ENCODE measurements at regions not wholly inside any gene's neighbourhood (a gene's known extent, or its start where the extent isn't known, plus 50 kb on each side); places are given as distances from the start of the nearest gene placed in this dataset.

DNA sequence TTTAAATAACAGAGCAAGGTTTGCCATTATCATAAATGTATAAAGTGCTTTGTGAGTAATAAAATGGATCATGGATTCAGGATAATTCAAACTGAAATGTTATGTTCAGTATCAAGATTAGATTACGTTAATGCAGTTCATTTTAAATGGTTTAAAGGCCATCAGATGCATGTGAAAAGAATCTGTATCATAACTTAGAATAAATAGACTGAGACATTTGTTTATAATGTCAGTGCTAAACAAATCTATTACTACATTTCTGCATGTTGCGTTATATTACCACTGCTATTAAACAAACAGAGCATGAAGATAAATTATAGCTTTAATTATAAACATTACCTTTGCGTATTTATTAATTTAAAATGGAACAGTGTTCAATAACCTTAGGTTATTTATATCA, 160.2 kb downstream of the TOX3 start:
- no peaks in the 10 kb centered on the region; the same call in 1 of the 2 replicates for H3K9me3 ChIP-seq (ENCODE audit: control insufficient read depth, insufficient read depth, low read length)
- H3K36me3 ChIP-seq (ENCODE audit: insufficient read depth, low read length) = no peaks in the 10 kb centered on the region
- H3K4me1 ChIP-seq (ENCODE audit: insufficient read depth, low read length) = no peaks in the 10 kb centered on the region
- H3K9ac ChIP-seq (ENCODE audit: low read depth, low read length) = no peak overlapping the region

DNA sequence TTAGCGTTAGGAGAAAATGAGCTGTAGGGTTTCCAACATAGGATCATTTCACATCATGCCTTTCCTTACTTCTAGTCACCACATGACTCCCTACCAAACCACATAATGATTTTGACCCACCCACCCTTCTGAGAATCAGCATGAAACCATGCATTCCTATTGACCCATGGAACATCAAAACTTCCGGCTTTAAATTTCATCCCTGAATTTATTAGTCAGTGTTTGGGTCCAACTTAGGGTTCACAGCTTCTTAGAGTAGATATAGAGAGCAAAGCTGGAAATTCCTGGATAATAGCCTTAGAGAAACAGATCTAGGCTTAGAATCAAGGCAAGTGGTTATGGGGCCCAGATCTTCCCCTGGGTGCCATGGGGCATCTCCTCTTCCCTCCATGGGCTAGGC, 162.6 kb downstream of the TOX3 start:
- H3K9ac ChIP-seq (ENCODE audit: low read depth, low read length) = no peak overlapping the region
- no peaks in the 10 kb centered on the region for H3K4me1 ChIP-seq (ENCODE audit: insufficient read depth, low read length)
- H3K36me3 ChIP-seq (ENCODE audit: insufficient read depth, low read length) = no peaks in the 10 kb centered on the region

DNA sequence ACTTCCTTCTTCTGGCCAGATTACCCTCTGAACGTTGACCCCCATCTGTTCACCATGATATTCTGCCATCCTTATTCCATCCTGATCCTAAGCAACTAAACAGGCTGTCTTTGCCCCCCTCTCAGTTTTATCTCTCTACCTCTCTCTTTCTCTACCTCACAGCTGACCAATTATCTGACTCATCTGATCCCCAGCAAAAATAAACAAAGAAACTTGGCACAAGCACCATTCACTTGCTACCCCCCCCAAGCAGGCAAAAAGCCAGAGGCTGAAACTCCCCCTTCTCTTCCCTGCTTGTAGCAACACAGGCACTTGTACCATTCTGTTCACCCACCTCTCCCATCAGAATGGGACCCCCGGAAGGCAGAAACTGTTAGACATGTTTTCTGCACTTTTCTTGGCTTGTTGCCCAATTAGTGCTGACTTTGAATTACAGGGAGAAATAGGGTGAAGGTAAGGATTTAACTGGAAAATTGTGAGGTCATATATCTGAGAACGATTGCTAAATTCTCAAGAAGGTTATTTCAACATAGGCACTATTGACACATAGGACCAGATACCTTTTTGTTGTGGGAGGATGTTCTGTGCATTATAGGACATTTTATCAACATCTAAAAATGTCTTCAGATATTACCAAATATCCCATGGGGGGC, 163.2 kb downstream of the TOX3 start:
- H3K36me3 ChIP-seq (ENCODE audit: insufficient read depth, low read length) = no peaks in the 10 kb centered on the region
- no peak overlapping the region for H3K9ac ChIP-seq (ENCODE audit: low read depth, low read length)
- H3K9me3 ChIP-seq (ENCODE audit: control insufficient read depth, insufficient read depth, low read length) = no peaks in the 10 kb centered on the region; the same call in 1 of the 2 replicates
- H3K4me1 ChIP-seq (ENCODE audit: insufficient read depth, low read length) = no peaks in the 10 kb centered on the region

More for the DNA sequence above, 162.6 kb downstream of the TOX3 start:
- H3K9me3 ChIP-seq (ENCODE audit: control insufficient read depth, insufficient read depth, low read length) = no peaks in the 10 kb centered on the region; the same call in 1 of the 2 replicates

DNA sequence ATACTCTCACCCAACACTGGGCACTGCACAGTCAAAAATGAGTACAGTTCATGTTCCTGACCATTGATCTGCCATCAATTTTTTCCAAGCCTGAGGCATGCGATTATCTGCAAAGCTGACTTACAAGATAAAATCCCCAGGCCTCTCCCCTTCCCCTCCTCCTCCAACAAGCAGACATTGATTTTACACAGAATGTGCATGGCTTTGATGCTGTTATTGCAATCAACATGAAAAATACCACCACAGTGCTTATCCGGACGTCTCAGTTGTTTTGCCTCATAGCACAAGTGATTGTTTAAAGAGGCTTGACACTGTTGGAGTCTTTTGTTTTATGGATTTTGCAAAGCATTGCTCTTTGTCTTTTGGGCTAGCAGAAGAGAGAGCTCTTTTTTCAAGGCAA, 163.8 kb downstream of the TOX3 start:
- Histone ChIP-seq H3K9me3 (ENCODE audit: control insufficient read depth, insufficient read depth, low read length) (no peaks in the 10 kb centered on the region; the same call in 1 of the 2 replicates), H3K4me1 (ENCODE audit: insufficient read depth, low read length) (no peaks in the 10 kb centered on the region), H3K36me3 (ENCODE audit: insufficient read depth, low read length) (no peaks in the 10 kb centered on the region), H3K9ac (ENCODE audit: low read depth, low read length) (no peak overlapping the region)

- H3K9ac ChIP-seq (ENCODE audit: low read depth, low read length) = no peak overlapping the region
- H3K4me1 ChIP-seq (ENCODE audit: insufficient read depth, low read length) = no peaks in the 10 kb centered on the region
- no peaks in the 10 kb centered on the region for H3K36me3 ChIP-seq (ENCODE audit: insufficient read depth, low read length)
- H3K9me3 ChIP-seq (ENCODE audit: control insufficient read depth, insufficient read depth, low read length) = no peaks in the 10 kb centered on the region; the same call in 1 of the 2 replicates
These were observed 167.4 kb downstream of the TOX3 start for GRCh38 chr16:52379551-52379950.

GRCh38 chr16:52376676-52377280, 170.2 kb downstream of the TOX3 start:
- Histone ChIP-seq H3K36me3 (ENCODE audit: insufficient read depth, low read length) (no peaks in the 10 kb centered on the region), H3K9ac (ENCODE audit: low read depth, low read length) (no peak overlapping the region), H3K4me1 (ENCODE audit: insufficient read depth, low read length) (no peaks in the 10 kb centered on the region), H3K9me3 (ENCODE audit: control insufficient read depth, insufficient read depth, low read length) (no peaks in the 10 kb centered on the region; the same call in 1 of the 2 replicates)

DNA sequence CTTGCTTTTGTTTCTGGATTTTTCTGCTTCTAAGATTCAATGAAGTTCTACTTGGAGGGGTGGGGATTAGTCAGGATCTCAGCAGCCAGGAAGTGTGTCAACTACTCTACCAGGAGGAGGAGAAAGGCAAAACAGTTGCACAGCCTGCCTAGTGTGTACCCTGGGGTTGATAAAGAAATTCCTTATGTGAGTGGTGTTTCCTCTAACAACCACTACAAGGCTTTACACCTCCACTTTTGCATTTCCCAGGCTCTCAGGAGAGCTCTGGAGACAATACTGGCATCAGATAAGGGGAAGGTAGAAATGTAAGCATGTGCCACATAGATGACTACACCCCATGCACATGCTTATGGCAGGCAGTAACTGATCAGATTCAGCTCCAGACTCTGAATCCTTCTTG, 174.6 kb downstream of the TOX3 start:
- Histone ChIP-seq H3K9ac (ENCODE audit: low read depth, low read length) (no peak overlapping the region), H3K9me3 (ENCODE audit: control insufficient read depth, insufficient read depth, low read length) (no peaks in the 10 kb centered on the region), H3K4me1 (ENCODE audit: insufficient read depth, low read length) (no peaks in the 10 kb centered on the region), H3K36me3 (ENCODE audit: insufficient read depth, low read length) (no peaks in the 10 kb centered on the region)

GRCh38 chr16:52368859-52369258, 178.1 kb downstream of the TOX3 start:
- no peak overlapping the region for H3K9ac ChIP-seq (ENCODE audit: low read depth, low read length)
- no peaks in the 10 kb centered on the region for H3K9me3 ChIP-seq (ENCODE audit: control insufficient read depth, insufficient read depth, low read length)
- H3K4me1 ChIP-seq (ENCODE audit: insufficient read depth, low read length) = no peaks in the 10 kb centered on the region
- no peaks in the 10 kb centered on the region for H3K36me3 ChIP-seq (ENCODE audit: insufficient read depth, low read length)

- H3K36me3 ChIP-seq (ENCODE audit: insufficient read depth, low read length) = no peaks in the 10 kb centered on the region
- H3K9ac ChIP-seq (ENCODE audit: low read depth, low read length) = no peak overlapping the region
- H3K9me3 ChIP-seq (ENCODE audit: control insufficient read depth, insufficient read depth, low read length) = no peaks in the 10 kb centered on the region
- no peaks in the 10 kb centered on the region for H3K4me1 ChIP-seq (ENCODE audit: insufficient read depth, low read length)
These were observed 179.1 kb downstream of the TOX3 start for GRCh38 chr16:52367821-52368220.

GRCh38 chr16:52366983-52367382, 180.0 kb downstream of the TOX3 start:
- no peaks in the 10 kb centered on the region for H3K9me3 ChIP-seq (ENCODE audit: control insufficient read depth, insufficient read depth, low read length)
- H3K9ac ChIP-seq (ENCODE audit: low read depth, low read length) = no peak overlapping the region
- H3K4me1 ChIP-seq (ENCODE audit: insufficient read depth, low read length) = no peaks in the 10 kb centered on the region
- H3K36me3 ChIP-seq (ENCODE audit: insufficient read depth, low read length) = no peaks in the 10 kb centered on the region

DNA sequence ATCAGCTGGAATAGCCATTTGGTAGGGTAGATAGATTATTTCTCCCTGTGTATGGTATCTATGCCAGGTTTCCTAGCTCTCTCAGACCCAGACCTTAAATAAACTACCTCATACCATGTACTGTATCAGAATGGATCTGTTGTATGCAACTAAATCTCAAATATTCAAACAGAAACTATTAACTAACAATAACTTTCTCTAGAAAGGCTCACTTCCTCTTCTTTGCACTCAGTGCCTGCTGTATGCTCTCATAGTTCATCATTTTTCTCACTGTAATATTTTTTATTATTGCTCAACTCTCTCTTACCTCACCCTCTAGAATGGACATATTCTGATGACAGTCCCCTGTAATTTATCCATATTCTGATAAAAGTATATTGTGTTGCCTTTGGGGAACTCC, 182.4 kb downstream of the TOX3 start:
- H3K9ac ChIP-seq (ENCODE audit: low read depth, low read length) = no peak overlapping the region
- no peaks in the 10 kb centered on the region for H3K4me1 ChIP-seq (ENCODE audit: insufficient read depth, low read length)
- H3K36me3 ChIP-seq (ENCODE audit: insufficient read depth, low read length) = no peaks in the 10 kb centered on the region
- no peaks in the 10 kb centered on the region for H3K9me3 ChIP-seq (ENCODE audit: control insufficient read depth, insufficient read depth, low read length)

DNA sequence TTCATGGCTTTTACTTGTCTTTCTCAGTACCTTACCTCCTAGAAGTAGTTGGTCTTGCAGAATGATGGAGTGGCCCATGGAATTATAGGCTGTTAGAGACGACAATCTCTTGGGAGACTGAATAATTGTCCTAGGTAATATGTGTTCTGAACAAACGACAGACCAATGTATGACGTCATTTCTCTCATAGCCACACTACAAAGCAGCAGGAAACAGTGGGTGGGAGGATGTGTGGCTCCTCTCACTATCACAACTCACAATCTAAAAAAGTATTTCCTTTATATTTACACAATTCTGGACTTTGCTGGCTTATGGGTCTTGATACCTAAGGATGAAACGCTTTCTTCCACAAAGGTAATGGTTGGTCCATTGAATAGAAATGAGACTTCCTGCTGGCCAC, 183.9 kb downstream of the TOX3 start:
- Histone ChIP-seq H3K4me1 (ENCODE audit: insufficient read depth, low read length) (no peaks in the 10 kb centered on the region), H3K36me3 (ENCODE audit: insufficient read depth, low read length) (no peaks in the 10 kb centered on the region), H3K9me3 (ENCODE audit: control insufficient read depth, insufficient read depth, low read length) (no peaks in the 10 kb centered on the region), H3K9ac (ENCODE audit: low read depth, low read length) (no peak overlapping the region)

DNA sequence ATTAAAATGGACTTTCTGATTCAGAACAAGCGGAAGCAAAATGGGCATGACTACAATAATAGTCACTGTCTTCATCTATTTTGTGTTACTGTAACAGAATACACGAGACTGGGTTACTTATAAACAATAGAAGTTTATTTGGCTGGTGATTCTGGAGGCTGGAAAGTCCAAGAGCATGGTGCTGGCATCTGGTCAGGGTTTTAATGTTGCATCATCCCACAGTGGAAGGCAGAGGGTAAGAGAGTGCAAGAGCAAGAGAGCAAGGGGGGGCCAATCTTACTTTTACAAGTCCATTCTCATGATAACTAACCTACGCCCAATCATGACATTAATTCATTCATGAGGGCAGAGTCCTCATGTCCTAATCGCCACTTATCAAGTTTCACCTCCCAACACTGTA, 189.2 kb downstream of the TOX3 start:
- H3K9me3 ChIP-seq (ENCODE audit: control insufficient read depth, insufficient read depth, low read length) = peaks cover 3% of the 10 kb centered on the region; the same call in 1 of the 2 replicates
- H3K36me3 ChIP-seq (ENCODE audit: insufficient read depth, low read length) = no peaks in the 10 kb centered on the region
- no peak overlapping the region for H3K9ac ChIP-seq (ENCODE audit: low read depth, low read length)
- no peaks in the 10 kb centered on the region for H3K4me1 ChIP-seq (ENCODE audit: insufficient read depth, low read length)

GRCh38 chr16:52353249-52353648, 193.7 kb downstream of the TOX3 start:
- Histone ChIP-seq H3K9ac (ENCODE audit: low read depth, low read length) (no peak overlapping the region), H3K36me3 (ENCODE audit: insufficient read depth, low read length) (no peaks in the 10 kb centered on the region), H3K4me1 (ENCODE audit: insufficient read depth, low read length) (no peaks in the 10 kb centered on the region), H3K9me3 (ENCODE audit: control insufficient read depth, insufficient read depth, low read length) (peaks cover 3% of the 10 kb centered on the region; the same call in 1 of the 2 replicates)

DNA sequence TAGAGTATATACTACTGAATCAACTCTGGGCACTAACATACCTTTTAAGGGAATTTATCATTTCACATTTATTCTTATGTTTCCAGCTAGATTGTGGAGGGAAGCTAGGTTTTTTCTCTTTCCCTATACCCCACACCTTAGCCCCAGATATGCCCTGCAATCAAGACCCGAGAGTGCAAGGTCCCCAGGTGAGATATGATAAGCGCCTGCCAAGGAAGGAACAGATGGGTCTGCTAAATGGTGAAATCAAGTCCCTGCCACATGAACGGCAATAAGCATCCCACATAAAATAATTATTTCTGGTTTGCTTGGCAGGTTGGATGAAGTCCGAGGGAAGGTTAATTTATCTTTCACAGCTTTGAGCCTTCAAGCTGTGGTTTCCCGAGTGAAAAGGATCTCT, 195.5 kb downstream of the TOX3 start:
- H3K36me3 ChIP-seq (ENCODE audit: insufficient read depth, low read length) = no peaks in the 10 kb centered on the region
- no peak overlapping the region for H3K9ac ChIP-seq (ENCODE audit: low read depth, low read length)
- no peaks in the 10 kb centered on the region for H3K4me1 ChIP-seq (ENCODE audit: insufficient read depth, low read length)
- no peaks in the 10 kb centered on the region for H3K9me3 ChIP-seq (ENCODE audit: control insufficient read depth, insufficient read depth, low read length)
